HK-2 (cell line): ENCODE measurements at regions not wholly inside any gene's neighbourhood (a gene's known extent, or its start where the extent isn't known, plus 50 kb on each side); places are given as distances from the start of the nearest gene placed in this dataset.

ENCODE experiments used
- DNase-seq: peaks from one replicate; pipeline ENCODE4 v3.0.0-alpha.2; 2018; ENCODE audit not compliant: unreplicated experiment

- no peak for DNase-seq
These were observed 458.5 kb downstream of the LMO7 start for GRCh38 chr13:76094645-76095044.

- no peak for DNase-seq
These were observed 454.9 kb downstream of the LMO7 start for GRCh38 chr13:76091076-76091475.

- no peak for DNase-seq
These were observed 450.6 kb downstream of the LMO7 start for GRCh38 chr13:76086729-76087128.

GRCh38 chr13:76067850-76068249 is 431.7 kb downstream of the LMO7 start:
- no peak for DNase-seq

DNA sequence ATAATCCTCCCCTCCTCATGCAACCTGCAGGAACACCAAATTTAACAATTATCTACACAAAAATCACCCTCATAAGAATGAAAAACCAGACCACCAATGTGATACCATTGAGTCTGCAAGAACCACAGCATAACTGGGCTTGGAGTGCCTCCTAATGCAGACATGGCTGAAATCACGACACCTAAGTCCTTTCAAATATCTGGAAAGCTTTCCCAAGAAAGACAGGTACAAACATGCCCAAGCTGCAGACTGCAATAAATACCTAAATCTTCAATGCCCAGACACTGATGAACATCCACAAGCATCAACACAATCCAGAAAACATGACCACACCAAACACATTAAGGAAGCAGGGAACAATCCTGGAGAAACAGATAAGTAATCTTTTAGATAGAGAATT is 417.1 kb downstream of the LMO7 start:
- DNase-seq = no peak

DNA sequence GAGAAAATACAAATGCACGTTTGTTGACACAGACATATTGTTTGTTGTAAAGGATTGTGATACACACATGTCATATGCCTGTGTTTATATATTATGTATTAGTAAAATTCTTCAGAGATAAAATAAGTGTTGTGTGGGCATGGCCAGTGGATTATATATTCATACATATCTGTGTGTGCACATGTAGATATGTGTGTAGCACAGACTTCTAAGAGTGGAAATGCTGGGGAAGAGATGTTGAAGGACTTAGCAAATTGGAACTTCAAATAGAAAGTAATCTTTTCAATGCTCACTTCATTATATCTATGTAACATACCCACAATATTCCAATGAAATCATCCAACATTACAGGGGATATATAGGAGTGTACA is 413.2 kb downstream of the LMO7 start:
- no peak for DNase-seq

DNA sequence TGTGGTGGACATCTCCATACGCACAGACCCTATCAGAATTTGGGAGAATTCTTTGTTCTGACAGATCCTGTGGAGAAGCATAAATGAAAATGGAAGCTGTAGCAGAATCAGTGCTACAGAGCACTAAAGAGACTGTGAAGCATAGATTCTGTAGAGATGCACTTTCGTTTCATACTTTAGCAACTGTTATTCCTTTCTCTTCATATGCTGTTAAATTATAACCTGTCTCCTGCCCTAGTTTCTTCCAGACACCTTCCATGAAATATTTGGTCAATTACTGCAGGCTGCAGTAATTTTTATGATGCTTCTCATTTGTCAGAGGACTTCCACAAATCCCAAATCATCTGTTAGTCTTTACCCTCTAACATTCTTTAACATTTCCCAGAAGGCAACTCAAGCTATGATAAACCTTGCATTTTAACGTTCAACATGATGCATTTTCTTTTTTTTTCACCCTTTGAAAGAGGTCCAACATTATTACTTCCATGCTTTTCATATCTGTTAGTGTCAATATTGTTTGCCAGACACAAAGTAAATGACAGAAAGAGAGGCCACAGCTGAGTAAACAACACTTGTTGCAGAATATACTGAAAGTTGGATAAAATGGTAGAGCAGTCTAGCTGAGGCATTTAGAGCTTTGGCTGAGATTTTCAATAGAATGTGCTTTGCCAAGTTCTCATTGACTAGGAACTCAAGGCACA is 412.7 kb downstream of the LMO7 start:
- DNase-seq = no peak

DNA sequence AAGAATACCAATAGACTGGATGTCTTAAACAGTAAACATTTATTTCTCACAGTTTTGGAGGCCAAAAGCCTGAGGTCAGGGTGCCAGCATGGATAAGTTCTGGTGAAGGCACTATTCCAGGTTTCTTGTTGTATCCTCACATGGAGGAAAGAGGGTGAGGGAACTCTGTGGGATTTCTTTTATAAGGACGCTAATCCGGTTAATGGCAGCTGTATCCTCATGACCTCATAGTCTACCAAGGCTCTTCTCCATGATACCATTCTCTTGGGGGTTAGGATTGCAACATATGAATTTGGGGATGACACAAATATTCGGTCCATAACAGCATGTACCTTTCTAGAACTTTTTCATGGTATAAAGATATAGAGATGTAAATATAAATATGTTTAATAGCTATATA is 412.0 kb downstream of the LMO7 start:
- no peak for DNase-seq

DNA sequence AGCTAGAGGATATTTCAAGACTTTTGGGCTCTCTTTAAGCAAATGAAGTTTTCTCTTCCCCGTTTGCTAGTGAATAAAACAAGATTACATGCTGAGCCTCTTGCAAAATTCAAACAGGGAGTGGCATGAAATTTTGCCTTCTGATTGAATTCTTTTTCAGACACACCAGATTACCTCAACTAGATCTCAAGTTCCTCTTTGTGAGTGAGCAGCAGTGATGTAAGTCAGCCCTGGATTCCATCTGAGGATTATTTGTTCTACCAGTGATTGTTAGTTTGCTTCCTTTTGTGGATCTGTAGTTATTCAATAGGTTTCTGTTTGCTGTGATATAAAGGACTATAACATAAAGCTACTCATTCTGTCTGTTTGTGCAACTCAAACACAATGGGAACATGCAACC is 407.7 kb downstream of the LMO7 start:
- DNase-seq = no peak

DNA sequence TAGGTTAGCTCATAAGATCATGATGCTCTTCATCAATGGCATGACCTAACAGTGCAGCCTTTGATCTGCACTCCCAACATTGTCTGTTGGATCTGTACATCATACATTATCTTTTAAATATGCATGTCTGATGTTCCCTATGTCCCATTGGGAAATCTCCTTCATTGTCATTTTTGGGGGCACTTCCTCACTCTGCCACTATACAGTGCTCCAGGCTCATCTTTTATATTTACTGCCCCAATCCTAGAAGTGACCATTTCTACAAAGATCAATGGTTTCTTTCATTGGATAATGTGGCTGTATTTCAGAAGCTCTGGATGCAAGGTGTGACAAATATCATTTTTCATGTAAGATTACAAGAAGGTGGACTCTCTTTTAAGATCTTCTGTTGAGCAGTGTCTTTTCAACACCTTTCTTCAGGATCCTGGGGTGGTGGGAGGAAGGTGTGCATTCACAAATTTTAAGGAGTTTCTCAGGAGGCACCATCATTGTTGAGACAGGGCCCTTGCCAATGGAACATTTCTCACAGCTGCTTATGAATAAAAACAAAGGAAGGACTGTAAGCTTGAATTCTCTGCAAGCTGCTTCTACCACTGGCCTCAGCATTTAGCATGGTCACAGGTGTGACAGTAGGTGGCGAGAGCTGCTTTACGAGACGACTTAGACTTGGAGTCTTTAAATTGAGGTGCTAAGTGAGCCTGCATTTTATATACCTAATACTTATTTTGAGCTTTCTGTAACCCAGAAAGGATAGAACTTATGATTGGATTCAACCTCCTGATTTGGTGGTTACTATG is 403.0 kb downstream of the LMO7 start:
- DNase-seq = no peak

DNA sequence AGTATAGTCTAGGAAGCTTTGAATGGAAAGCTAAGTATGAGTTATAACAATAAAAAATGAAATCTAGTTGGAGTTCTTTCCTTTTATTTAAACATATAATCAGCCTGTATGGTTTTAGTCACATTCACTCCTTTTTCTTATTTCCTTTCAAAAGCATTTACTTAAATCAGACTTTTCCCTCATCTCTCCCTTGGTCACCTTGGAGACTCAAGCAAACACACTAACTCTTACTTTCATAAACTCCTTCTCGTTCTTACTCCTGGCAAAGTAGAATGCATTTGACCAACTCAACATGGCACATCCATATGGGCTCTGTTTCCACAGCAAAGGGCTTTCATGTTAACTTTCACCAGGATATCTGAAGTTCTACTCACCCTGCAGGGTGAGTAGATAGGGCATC is 400.0 kb downstream of the LMO7 start:
- DNase-seq = no peak

DNA sequence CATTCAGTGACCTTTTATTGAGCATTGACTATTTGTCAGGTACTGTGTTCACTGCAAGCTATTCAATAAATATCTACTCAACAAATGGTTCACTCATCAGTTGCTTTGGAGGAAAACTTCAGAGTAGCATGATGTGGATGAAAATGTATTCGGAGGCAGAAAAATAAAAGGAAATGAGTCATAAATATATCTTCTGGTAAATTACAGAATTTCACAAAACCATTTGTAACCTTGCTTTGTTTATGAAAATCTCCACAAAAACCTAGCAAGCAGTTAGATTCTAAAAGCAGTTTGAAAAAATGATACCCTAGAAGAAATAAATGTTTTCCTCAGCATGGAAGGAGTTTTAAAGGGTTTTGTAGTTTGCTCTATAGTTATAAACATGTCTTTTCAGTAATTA is 399.6 kb downstream of the LMO7 start:
- no peak for DNase-seq

GRCh38 chr13:76029706-76030105 is 393.6 kb downstream of the LMO7 start:
- no peak for DNase-seq

DNA sequence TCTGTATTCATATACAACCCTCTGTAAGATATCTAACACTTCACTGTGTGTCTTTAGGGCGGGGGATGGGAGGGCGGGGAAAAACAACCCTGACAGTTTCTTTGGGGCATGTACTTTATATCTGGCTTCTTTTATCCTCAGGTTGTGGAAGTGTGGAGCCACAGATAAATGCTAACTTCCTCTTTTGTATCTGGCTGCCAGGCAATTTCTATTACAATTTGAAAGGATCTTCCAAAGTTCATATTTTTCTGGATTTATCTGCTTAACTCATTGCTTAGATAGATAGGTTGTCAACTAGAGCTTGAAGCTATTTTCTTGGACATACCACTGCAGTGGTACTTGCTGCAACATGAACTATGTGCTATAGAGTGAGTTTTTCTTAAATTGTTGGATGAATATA is 393.0 kb downstream of the LMO7 start:
- DNase-seq = no peak

GRCh38 chr13:76027131-76027530 is 391.0 kb downstream of the LMO7 start:
- DNase-seq = no peak

GRCh38 chr13:76025392-76025791 is 389.3 kb downstream of the LMO7 start:
- no peak for DNase-seq

DNA sequence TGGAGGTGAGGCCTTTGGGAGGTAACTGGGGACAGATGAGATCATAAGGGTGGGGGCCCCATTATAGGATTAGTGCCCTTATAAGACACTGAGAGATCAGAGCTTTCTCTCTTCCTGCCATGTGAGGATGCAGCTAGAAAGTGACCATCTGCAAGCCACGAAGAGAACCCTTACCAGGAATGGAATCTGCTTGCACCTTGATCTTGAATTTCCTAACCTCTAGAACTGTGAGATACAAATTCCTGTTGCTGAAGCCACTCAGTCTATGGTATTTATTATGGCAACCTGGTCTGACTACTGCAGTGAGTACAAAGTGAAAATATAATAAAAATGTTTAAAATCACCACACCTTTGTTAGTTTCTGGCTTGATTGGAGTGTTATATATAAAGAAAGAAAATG is 388.0 kb downstream of the LMO7 start:
- no peak for DNase-seq

DNA sequence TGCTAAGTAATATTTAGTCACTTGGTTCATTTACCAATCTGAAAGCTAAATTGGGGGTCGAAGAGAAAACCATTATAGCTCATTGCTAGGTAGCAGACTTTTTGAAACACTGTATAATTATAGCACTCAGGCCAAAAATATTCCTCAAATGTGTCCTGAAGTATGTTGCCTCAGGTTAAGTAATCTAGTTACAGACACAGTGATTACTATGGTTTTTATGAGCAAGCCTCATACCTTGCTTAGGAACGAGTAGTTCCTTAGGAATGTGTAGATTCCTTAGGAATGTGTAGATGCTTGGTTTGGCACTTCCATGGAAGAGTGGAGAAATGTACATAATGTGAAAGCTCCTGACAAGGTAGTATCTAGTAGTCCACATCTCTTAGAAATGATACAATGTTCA is 387.5 kb downstream of the LMO7 start:
- DNase-seq = no peak

- no peak for DNase-seq
These were observed 384.4 kb downstream of the LMO7 start for GRCh38 chr13:76020421-76020955.

GRCh38 chr13:76019421-76020044 is 383.4 kb downstream of the LMO7 start:
- no peak for DNase-seq

DNA sequence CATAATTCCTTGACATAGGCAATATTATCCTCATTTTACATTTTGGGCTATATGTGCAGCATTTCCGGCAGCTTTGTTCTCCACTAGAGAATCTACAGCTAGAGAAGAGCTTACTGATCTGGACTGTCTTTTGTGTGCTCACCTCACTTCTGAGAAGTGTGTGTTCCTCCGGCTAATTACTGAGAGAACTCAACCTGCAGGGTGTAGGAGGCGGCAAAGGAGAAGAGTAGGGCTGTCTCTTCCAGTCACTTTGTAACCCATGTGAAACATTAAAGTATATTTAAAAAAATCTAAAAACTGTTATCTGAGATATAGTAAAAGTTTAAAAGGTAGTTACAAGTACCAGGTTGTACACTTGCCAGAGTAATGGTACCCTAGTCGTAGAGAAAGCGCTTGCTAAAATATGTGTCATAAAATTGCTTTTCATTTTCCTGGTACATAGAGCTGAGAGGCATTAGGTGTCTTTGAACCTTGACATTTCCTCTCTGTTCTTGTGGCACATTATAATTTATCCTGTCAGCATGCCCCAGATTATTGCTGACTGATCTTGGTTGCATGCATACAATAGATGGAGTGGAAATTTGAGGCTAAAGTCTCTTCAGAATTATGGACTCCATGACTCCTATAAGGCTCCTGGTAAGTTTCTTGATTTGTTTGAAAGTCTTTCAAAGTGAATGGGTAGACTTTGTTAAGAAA is 381.9 kb downstream of the LMO7 start:
- no peak for DNase-seq

GRCh38 chr13:76016799-76017400 is 380.8 kb downstream of the LMO7 start:
- no peak for DNase-seq
